ENCODE measurements at regions not wholly inside any gene's neighbourhood (a gene's known extent, or its start where the extent isn't known, plus 50 kb on each side); places are given as distances from the start of the nearest gene placed in this dataset.

DNA sequence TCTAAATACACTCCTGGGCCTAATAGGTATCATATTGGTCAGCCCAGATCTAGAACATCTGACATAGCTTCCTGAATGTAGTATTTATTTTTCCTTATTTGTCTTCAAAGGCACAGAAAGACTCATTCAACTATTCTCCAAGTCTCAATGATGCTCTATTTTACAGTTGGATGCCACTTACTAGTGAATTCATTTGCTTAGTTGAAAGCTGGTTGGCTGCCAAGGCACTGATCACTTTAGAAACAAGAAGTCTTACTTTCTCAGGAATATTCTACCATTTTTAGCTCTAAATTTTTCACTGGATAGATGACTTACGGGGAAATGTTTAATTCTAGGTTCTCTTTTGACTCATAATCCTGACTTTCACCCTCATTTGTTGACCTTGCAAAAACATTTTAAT is 863.4 kb downstream of the SORCS1 start:
- dilution Hi-C loops (cut with MboI; ENCODE audit: extremely low pct_ligation_motif_present, low sequenced_read_pairs), result no loop called here
- Histone ChIP-seq H3K9me1 (ENCODE audit: control insufficient read depth, extremely low read depth, insufficient read depth, low read length) (no peaks in the 10 kb centered on the region), H3K36me3 (ENCODE audit: control insufficient read depth in 2 of 2, extremely low read depth in 1 of 2, insufficient read depth in 2 of 2, low read length in 2 of 2) (no peaks in the 10 kb centered on the region), H4K20me1 (ENCODE audit: control insufficient read depth, extremely low read depth, insufficient read depth, low read length) (no peaks in the 10 kb centered on the region), H3K27ac (ENCODE audit: control insufficient read depth, insufficient read depth, low read length) (no peak overlapping the region), H3K9ac (ENCODE audit: control insufficient read depth, extremely low read depth, insufficient read depth, low read length) (no peak overlapping the region), H2AFZ (ENCODE audit: control insufficient read depth, low read length) (no peak overlapping the region), H3K4me2 (ENCODE audit: control insufficient read depth, extremely low read depth, insufficient read depth, low read depth, low read length) (no peak overlapping the region), H3K79me2 (ENCODE audit: control insufficient read depth, insufficient read depth, low read length) (no peaks in the 10 kb centered on the region), H3K9me3 (ENCODE audit: control insufficient read depth, low read depth, low read length) (no peaks in the 10 kb centered on the region), H3K4me3 (ENCODE audit: control insufficient read depth in 2 of 3, extremely low read depth in 1 of 3, insufficient read depth in 2 of 3, low read depth in 1 of 3, low read length in 3 of 3) (no peak overlapping the region), H3K4me1 (ENCODE audit: control insufficient read depth, extremely low read depth, insufficient read depth, low read length) (no peaks in the 10 kb centered on the region), H3K27me3 (ENCODE audit: control insufficient read depth, extremely low read depth, insufficient read depth, low read length) (no peaks in the 10 kb centered on the region)
- FAIRE-seq (no peak), DNase-seq (ENCODE audit: low read depth, low spot score) (no peak)
- TF ChIP-seq, protein P1, sequence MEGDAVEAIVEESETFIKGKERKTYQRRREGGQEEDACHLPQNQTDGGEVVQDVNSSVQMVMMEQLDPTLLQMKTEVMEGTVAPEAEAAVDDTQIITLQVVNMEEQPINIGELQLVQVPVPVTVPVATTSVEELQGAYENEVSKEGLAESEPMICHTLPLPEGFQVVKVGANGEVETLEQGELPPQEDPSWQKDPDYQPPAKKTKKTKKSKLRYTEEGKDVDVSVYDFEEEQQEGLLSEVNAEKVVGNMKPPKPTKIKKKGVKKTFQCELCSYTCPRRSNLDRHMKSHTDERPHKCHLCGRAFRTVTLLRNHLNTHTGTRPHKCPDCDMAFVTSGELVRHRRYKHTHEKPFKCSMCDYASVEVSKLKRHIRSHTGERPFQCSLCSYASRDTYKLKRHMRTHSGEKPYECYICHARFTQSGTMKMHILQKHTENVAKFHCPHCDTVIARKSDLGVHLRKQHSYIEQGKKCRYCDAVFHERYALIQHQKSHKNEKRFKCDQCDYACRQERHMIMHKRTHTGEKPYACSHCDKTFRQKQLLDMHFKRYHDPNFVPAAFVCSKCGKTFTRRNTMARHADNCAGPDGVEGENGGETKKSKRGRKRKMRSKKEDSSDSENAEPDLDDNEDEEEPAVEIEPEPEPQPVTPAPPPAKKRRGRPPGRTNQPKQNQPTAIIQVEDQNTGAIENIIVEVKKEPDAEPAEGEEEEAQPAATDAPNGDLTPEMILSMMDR (optimal IDR thresholded peaks at IDR 0.05 in 1 of 3, IDR thresholded peaks at IDR 0.05 in 1 of 3, conservative IDR thresholded peaks at IDR 0.05 in 1 of 3; ENCODE audit: extremely low read depth in 1 of 3, insufficient read depth in 2 of 3, low read length in 3 of 3), result no peak
- TF ChIP-seq EZH2 (IDR thresholded peaks at IDR 0.05; ENCODE audit: low read length), result no peak

GRCh38 chr10:106296750-106297392 is 867.6 kb downstream of the SORCS1 start:
- DNase-seq (ENCODE audit: low read depth, low spot score) (no peak), FAIRE-seq (no peak)
- no peaks in the 10 kb centered on the region for H3K27me3 ChIP-seq (ENCODE audit: control insufficient read depth, extremely low read depth, insufficient read depth, low read length)
- no peak overlapping the region for H3K4me2 ChIP-seq (ENCODE audit: control insufficient read depth, extremely low read depth, insufficient read depth, low read depth, low read length)
- no peaks in the 10 kb centered on the region for H4K20me1 ChIP-seq (ENCODE audit: control insufficient read depth, extremely low read depth, insufficient read depth, low read length)
- no peak overlapping the region for H3K4me3 ChIP-seq (ENCODE audit: control insufficient read depth in 2 of 3, extremely low read depth in 1 of 3, insufficient read depth in 2 of 3, low read depth in 1 of 3, low read length in 3 of 3)
- H3K9me1 ChIP-seq (ENCODE audit: control insufficient read depth, extremely low read depth, insufficient read depth, low read length), result no peaks in the 10 kb centered on the region
- H3K27ac ChIP-seq (ENCODE audit: control insufficient read depth, insufficient read depth, low read length), result no peak overlapping the region
- no peak overlapping the region for H3K9ac ChIP-seq (ENCODE audit: control insufficient read depth, extremely low read depth, insufficient read depth, low read length)
- no peaks in the 10 kb centered on the region for H3K79me2 ChIP-seq (ENCODE audit: control insufficient read depth, insufficient read depth, low read length)
- H3K36me3 ChIP-seq (ENCODE audit: control insufficient read depth in 2 of 2, extremely low read depth in 1 of 2, insufficient read depth in 2 of 2, low read length in 2 of 2), result no peaks in the 10 kb centered on the region
- no peaks in the 10 kb centered on the region for H3K9me3 ChIP-seq (ENCODE audit: control insufficient read depth, low read depth, low read length)
- TF ChIP-seq EZH2 (IDR thresholded peaks at IDR 0.05; ENCODE audit: low read length), result no peak
- TF ChIP-seq, protein P1 (optimal IDR thresholded peaks at IDR 0.05 in 1 of 3, IDR thresholded peaks at IDR 0.05 in 1 of 3, conservative IDR thresholded peaks at IDR 0.05 in 1 of 3; ENCODE audit: extremely low read depth in 1 of 3, insufficient read depth in 2 of 3, low read length in 3 of 3), result no peak
- dilution Hi-C loops (cut with MboI; ENCODE audit: extremely low pct_ligation_motif_present, low sequenced_read_pairs), result no loop called here
- no peak overlapping the region for H2AFZ ChIP-seq (ENCODE audit: control insufficient read depth, low read length)
- H3K4me1 ChIP-seq (ENCODE audit: control insufficient read depth, extremely low read depth, insufficient read depth, low read length), result no peaks in the 10 kb centered on the region

All from keratinocyte (primary cell).